B cell (primary cell): ENCODE measurements at regions not wholly inside any gene's neighbourhood (a gene's known extent, or its start where the extent isn't known, plus 50 kb on each side); places are given as distances from the start of the nearest gene placed in this dataset.

Experiments used
- ATAC-seq: fragments of 200-7000 bp; cut with Tn5 transposase; one replicate; pipeline ENCODE4 v1.10.0; 2021; ENCODE audit warnings: low read depth, mild to moderate bottlenecking, moderate number of reproducible peaks, moderate library complexity
- CTCF ChIA-PET: fragments of 350-600 bp; sonication (Branson Sonifier 250); formaldehyde crosslinking; loops from one replicate; lab custom pipeline; 2021; ENCODE audit warnings: antibody characterized with exemption, inconsistent platforms; lab: Charles Lee
- POLR2A ChIA-PET: fragments of 350-600 bp; sonication (Branson Sonifier 250); formaldehyde crosslinking; loops from one replicate; lab custom pipeline; 2021; ENCODE audit warnings: antibody characterized with exemption; lab: Charles Lee
- DNase-seq: peaks from one replicate; pipeline ENCODE4 v3.0.0; 2013
- H2AFZ ChIP-seq: 2 replicates; pipeline ENCODE4 v1.6.1; 2012; ENCODE audit warnings: mild to moderate bottlenecking, low read depth, low read length; ENCODE audit not compliant: insufficient read depth, poor library complexity, severe bottlenecking
- H3K27ac ChIP-seq, 2 donors: 1 replicate in 1 of 2; 2 replicates in 1 of 2; pipeline ENCODE4 v1.5.1; 2012 to 2013; ENCODE audit warnings: low read length in 2 of 2, mild to moderate bottlenecking in 2 of 2, moderate library complexity in 1 of 2
- H3K27me3 ChIP-seq, 4 experiments: fragments of 200-600 bp in 1 of 4; sonication (generic) in 1 of 4; replicated peaks in 1 of 4; 1 replicate in 2 of 4; 2 replicates in 2 of 4; pipeline versions ENCODE4 v1.6.1 to v1.7.0; 2013 to 2016; ENCODE audit warnings: low read length in 3 of 4, mild to moderate bottlenecking in 2 of 4, mixed read lengths in 1 of 4, moderate library complexity in 1 of 4; ENCODE audit not compliant: insufficient read depth in 4 of 4, control insufficient read depth in 3 of 4; ENCODE audit errors: control extremely low read depth in 1 of 4
- H3K36me3 ChIP-seq, 2 experiments: replicated peaks in 1 of 2; 1 replicate in 1 of 2; 2 replicates in 1 of 2; pipeline versions ENCODE4 v1.6.1 to v1.7.1; 2013; ENCODE audit warnings: low read length in 1 of 2; ENCODE audit not compliant: insufficient read depth in 2 of 2, control insufficient read depth in 1 of 2; ENCODE audit errors: control extremely low read depth in 1 of 2, extremely low read depth in 1 of 2
- H3K4me1 ChIP-seq, 2 donors: fragments of 200-600 bp in 1 of 2; sonication (generic) in 1 of 2; 1 replicate in 1 of 2; 2 replicates in 1 of 2; pipeline versions ENCODE4 v1.5.1 to v1.6.1; 2013 to 2017; ENCODE audit warnings: low read length in 2 of 2; ENCODE audit not compliant: control insufficient read depth in 2 of 2, insufficient read depth in 2 of 2
- H3K4me2 ChIP-seq: replicated peaks from 2 replicates; pipeline ENCODE3; 2012; ENCODE audit warnings: mild to moderate bottlenecking, low read depth, low read length; ENCODE audit not compliant: poor library complexity, severe bottlenecking
- H3K4me3 ChIP-seq, 5 experiments: fragments of 200-600 bp in 1 of 5; sonication (generic) in 1 of 5; 1 replicate in 3 of 5; 2 replicates in 2 of 5; pipeline versions ENCODE4 v1.5.1 to v1.7.0; 2011 to 2016; ENCODE audit warnings: low read length in 4 of 5, mild to moderate bottlenecking in 4 of 5, low read depth in 2 of 5, control low read depth in 1 of 5, moderate library complexity in 1 of 5; ENCODE audit not compliant: insufficient read depth in 1 of 5; ENCODE audit errors: control extremely low read depth in 1 of 5, extremely low read depth in 1 of 5
- H3K79me2 ChIP-seq: fragments of 200-600 bp; sonication (generic); one replicate; pipeline ENCODE4 v1.6.0; 2016; ENCODE audit warnings: low read length; ENCODE audit not compliant: control insufficient read depth, insufficient read depth
- H3K9ac ChIP-seq: fragments of 200-600 bp; sonication (generic); 2 replicates; pipeline ENCODE4 v1.6.1; 2017; ENCODE audit warnings: mild to moderate bottlenecking, low read length, moderate library complexity
- H3K9me3 ChIP-seq, 3 donors: one replicate each; pipeline versions ENCODE4 v1.6.1 to v1.7.1; 2013; ENCODE audit warnings: low read length in 2 of 3; ENCODE audit not compliant: control insufficient read depth in 2 of 3, insufficient read depth in 1 of 3; ENCODE audit errors: control extremely low read depth in 1 of 3
- H4K20me1 ChIP-seq: 2 replicates; pipeline ENCODE4 v1.6.0; 2012; ENCODE audit warnings: mild to moderate bottlenecking, low read length; ENCODE audit not compliant: insufficient read depth, control insufficient read depth, poor library complexity, severe bottlenecking
- H3K27ac Mint-ChIP-seq: one replicate; pipeline ENCODE4 v1.8.0; 2021; ENCODE audit warnings: mixed read lengths
- H3K27me3 Mint-ChIP-seq: one replicate; pipeline ENCODE4 v1.8.0; 2021; ENCODE audit warnings: mixed read lengths
- H3K4me1 Mint-ChIP-seq: one replicate; pipeline ENCODE4 v1.8.0; 2021; ENCODE audit warnings: mixed read lengths
- H3K4me3 Mint-ChIP-seq: one replicate; pipeline ENCODE4 v1.8.0; 2021; ENCODE audit warnings: mixed read lengths
- H3K9me3 Mint-ChIP-seq: one replicate; pipeline ENCODE4 v1.8.0; 2022; ENCODE audit warnings: mixed read lengths; ENCODE audit not compliant: insufficient read depth
- EZH2 ChIP-seq: IDR thresholded peaks from 2 replicates; pipeline ENCODE4 v1.6.1; 2012; ENCODE audit warnings: borderline replicate concordance, low read depth, mild to moderate bottlenecking, moderate library complexity, low read length; ENCODE audit not compliant: insufficient read depth, poor library complexity, severe bottlenecking
- WGBS: methylation state at CpG from one replicate; pipeline ENCODE4 v1.1.5; 2013; ENCODE audit warnings: missing lambda C conversion rate; ENCODE audit not compliant: insufficient coverage; 5-methylcytosine and 5-hydroxymethylcytosine counted together
- intact Hi-C: fragments of 100-400 bp; cut with micrococcal nuclease; formaldehyde crosslinking; loops from one replicate; pipeline ENCODE4 v1.10.0; 2022
- TF ChIP-seq, protein P1 (sequence below): fragments of 200-600 bp; IDR thresholded peaks from one replicate; pipeline ENCODE4 v1.8.0; 2022; ENCODE audit warnings: antibody characterized with exemption, mild to moderate bottlenecking

GRCh38 chr2:240362216-240362755 is 73.2 kb upstream of the GPC1 start:
- DNase-seq, result no peak
- Histone ChIP-seq H3K9me3 (peaks cover 0 to 45% (median 3%) of the 10 kb centered on the region in 3 donors), H3K4me2 (no peak overlapping the region), H3K4me1 (no peaks in the 10 kb centered on the region), H4K20me1 (no peaks in the 10 kb centered on the region), H3K36me3 (no peaks in the 10 kb centered on the region), H3K9ac (no peak overlapping the region), H3K27me3 (no peaks in the 10 kb centered on the region), H3K79me2 (no peaks in the 10 kb centered on the region), H3K4me3 (no peak overlapping the region), H2AFZ (no peak overlapping the region), H3K27ac (no peak overlapping the region)
- ATAC-seq, result no peak
- no peaks in the 10 kb centered on the region for H3K4me1 Mint-ChIP-seq
- H3K4me3 Mint-ChIP-seq, result no peak overlapping the region
- WGBS, result 81% methylated on average over 10 of the region's 10 CpGs
- CTCF ChIA-PET, result no interaction called here
- intact Hi-C loops, result no loop called here
- no peak for TF ChIP-seq EZH2
- TF ChIP-seq, protein P1, sequence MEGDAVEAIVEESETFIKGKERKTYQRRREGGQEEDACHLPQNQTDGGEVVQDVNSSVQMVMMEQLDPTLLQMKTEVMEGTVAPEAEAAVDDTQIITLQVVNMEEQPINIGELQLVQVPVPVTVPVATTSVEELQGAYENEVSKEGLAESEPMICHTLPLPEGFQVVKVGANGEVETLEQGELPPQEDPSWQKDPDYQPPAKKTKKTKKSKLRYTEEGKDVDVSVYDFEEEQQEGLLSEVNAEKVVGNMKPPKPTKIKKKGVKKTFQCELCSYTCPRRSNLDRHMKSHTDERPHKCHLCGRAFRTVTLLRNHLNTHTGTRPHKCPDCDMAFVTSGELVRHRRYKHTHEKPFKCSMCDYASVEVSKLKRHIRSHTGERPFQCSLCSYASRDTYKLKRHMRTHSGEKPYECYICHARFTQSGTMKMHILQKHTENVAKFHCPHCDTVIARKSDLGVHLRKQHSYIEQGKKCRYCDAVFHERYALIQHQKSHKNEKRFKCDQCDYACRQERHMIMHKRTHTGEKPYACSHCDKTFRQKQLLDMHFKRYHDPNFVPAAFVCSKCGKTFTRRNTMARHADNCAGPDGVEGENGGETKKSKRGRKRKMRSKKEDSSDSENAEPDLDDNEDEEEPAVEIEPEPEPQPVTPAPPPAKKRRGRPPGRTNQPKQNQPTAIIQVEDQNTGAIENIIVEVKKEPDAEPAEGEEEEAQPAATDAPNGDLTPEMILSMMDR, result no peak
- H3K27me3 Mint-ChIP-seq, result no peaks in the 10 kb centered on the region
- H3K9me3 Mint-ChIP-seq, result peaks cover 8% of the 10 kb centered on the region
- no peak overlapping the region for H3K27ac Mint-ChIP-seq
- POLR2A ChIA-PET, result no interaction called here

- H3K9me3 Mint-ChIP-seq, result peaks cover 8% of the 10 kb centered on the region
- H3K9me3 ChIP-seq, result peaks cover 0 to 43% (median 3%) of the 10 kb centered on the region in 3 donors
- no peaks in the 10 kb centered on the region for H3K36me3 ChIP-seq
- H3K9ac ChIP-seq, result no peak overlapping the region
- CTCF ChIA-PET, result no interaction called here
- POLR2A ChIA-PET, result no interaction called here
- H3K79me2 ChIP-seq, result no peaks in the 10 kb centered on the region
- no peak overlapping the region for H3K4me2 ChIP-seq
- H3K27me3 Mint-ChIP-seq, result no peaks in the 10 kb centered on the region
- no peak overlapping the region for H3K27ac Mint-ChIP-seq
- 87% methylated on average over 26 of the region's 28 CpGs for WGBS
- no peaks in the 10 kb centered on the region for H3K27me3 ChIP-seq
- H3K4me3 ChIP-seq, result no peak overlapping the region
- intact Hi-C loops, result no loop called here
- H4K20me1 ChIP-seq, result no peaks in the 10 kb centered on the region
- no peak overlapping the region for H3K27ac ChIP-seq
- H2AFZ ChIP-seq, result no peak overlapping the region
- DNase-seq, result no peak
- H3K4me1 ChIP-seq, result no peaks in the 10 kb centered on the region
- no peaks in the 10 kb centered on the region for H3K4me1 Mint-ChIP-seq
- ATAC-seq, result no peak
- TF ChIP-seq EZH2, result no peak
- TF ChIP-seq, protein P1, result no peak
- no peak overlapping the region for H3K4me3 Mint-ChIP-seq
Observed at GRCh38 chr2:240362826-240363745, 72.4 kb upstream of the GPC1 start.
